IMR-90 (cell line): ENCODE measurements at regions not wholly inside any gene's neighbourhood (a gene's known extent, or its start where the extent isn't known, plus 50 kb on each side); places are given as distances from the start of the nearest gene placed in this dataset.

Experiments
- ATAC-seq: fragments of 200-7000 bp; cut with Tn5 transposase; 2 replicates; pipeline ENCODE4 v1.9.1; 2020; ENCODE audit warnings: low read depth, mild to moderate bottlenecking, moderate library complexity
- BruUV-seq: library from RNA; stranded (reverse); fragments of 400-500 nt; replicated peaks from 2 replicates; lab custom pipeline; 2021; lab: Mats Ljungman, UMichigan
- CTCF ChIA-PET: fragments of 300-600 bp; formaldehyde crosslinking; extraction: SDS; loops from one replicate; lab custom pipeline; 2021; ENCODE audit warnings: antibody characterized with exemption; lab: Yijun Ruan, JAX
- POLR2A ChIA-PET: fragments of 300-600 bp; sonication (Branson Sonifier 250); formaldehyde crosslinking; loops from one replicate; lab custom pipeline; 2022; ENCODE audit warnings: antibody characterized with exemption; ENCODE audit not compliant: unreplicated experiment; lab: Charles Lee
- DNase-seq: peaks from one replicate; pipeline ENCODE4 v3.0.0; 2013
- H2AFZ ChIP-seq: replicated peaks from 2 replicates; pipeline ENCODE3; 2013; ENCODE audit warnings: low read length, mild to moderate bottlenecking; ENCODE audit not compliant: poor library complexity
- H2AK5ac ChIP-seq: 2 replicates; pipeline ENCODE4 v1.6.1; 2013; ENCODE audit warnings: low read depth, low read length, inconsistent platforms
- H2AK9ac ChIP-seq: replicated peaks from 2 replicates; pipeline ENCODE3; 2013; ENCODE audit warnings: mild to moderate bottlenecking, low read depth, low read length, moderate library complexity; ENCODE audit not compliant: poor library complexity
- H2BK120ac ChIP-seq: 2 replicates; pipeline ENCODE4 v1.6.1; 2013; ENCODE audit warnings: low read depth, low read length, inconsistent platforms
- H2BK15ac ChIP-seq: 3 replicates; pipeline ENCODE4 v1.6.1; 2013; ENCODE audit warnings: low read depth, low read length, inconsistent platforms
- H2BK20ac ChIP-seq: 2 replicates; pipeline ENCODE4 v1.6.1; 2013; ENCODE audit warnings: low read depth, mild to moderate bottlenecking, inconsistent platforms, low read length, moderate library complexity
- H2BK5ac ChIP-seq: 2 replicates; pipeline ENCODE4 v1.6.1; 2013; ENCODE audit warnings: mild to moderate bottlenecking, low read depth, low read length, inconsistent platforms; ENCODE audit not compliant: poor library complexity, severe bottlenecking
- H3K14ac ChIP-seq: replicated peaks from 2 replicates; pipeline ENCODE4 v1.6.1; 2013; ENCODE audit warnings: low read depth, low read length, inconsistent platforms
- H3K18ac ChIP-seq: 2 replicates; pipeline ENCODE4 v1.6.1; 2013; ENCODE audit warnings: low read depth, low read length, control low read depth
- H3K23ac ChIP-seq: 2 replicates; pipeline ENCODE4 v1.6.1; 2013; ENCODE audit warnings: low read depth, low read length, inconsistent platforms
- H3K27ac ChIP-seq: 2 replicates; pipeline ENCODE4 v1.5.1; 2013; ENCODE audit warnings: mild to moderate bottlenecking, control low read depth, low read length; ENCODE audit not compliant: insufficient read depth
- H3K27me3 ChIP-seq: 2 replicates; pipeline ENCODE4 v1.6.1; 2013; ENCODE audit warnings: low read length; ENCODE audit not compliant: control insufficient read depth, insufficient read depth
- H3K36me3 ChIP-seq: 2 replicates; pipeline ENCODE4 v1.6.1; 2013; ENCODE audit warnings: low read length, mixed read lengths; ENCODE audit not compliant: control insufficient read depth, insufficient read depth
- H3K4ac ChIP-seq: 2 replicates; pipeline ENCODE4 v1.6.1; 2013; ENCODE audit warnings: low read depth, low read length, inconsistent platforms
- H3K4me1 ChIP-seq: 2 replicates; pipeline ENCODE4 v1.6.1; 2013; ENCODE audit warnings: low read length, mixed read lengths; ENCODE audit not compliant: control insufficient read depth, insufficient read depth
- H3K4me2 ChIP-seq: 2 replicates; pipeline ENCODE4 v1.6.1; 2013; ENCODE audit warnings: low read depth, mild to moderate bottlenecking, control low read depth, low read length, moderate library complexity
- H3K4me3 ChIP-seq: 2 replicates; pipeline ENCODE4 v1.5.1; 2013; ENCODE audit warnings: low read depth, mild to moderate bottlenecking, control low read depth, low read length, moderate library complexity; ENCODE audit not compliant: insufficient read depth
- H3K56ac ChIP-seq: 2 replicates; pipeline ENCODE4 v1.6.1; 2013; ENCODE audit warnings: low read length, inconsistent platforms; ENCODE audit not compliant: insufficient read depth; ENCODE audit errors: extremely low read depth
- H3K79me1 ChIP-seq, 2 experiments: 2 replicates each; pipeline ENCODE4 v1.6.1; 2013; ENCODE audit warnings: low read length in 2 of 2, inconsistent platforms in 1 of 2, low read depth in 1 of 2
- H3K9ac ChIP-seq: 2 replicates; pipeline ENCODE4 v1.6.1; 2013; ENCODE audit warnings: low read depth, low read length, control low read depth
- H3K9me1 ChIP-seq: 2 replicates; pipeline ENCODE4 v1.6.1; 2013; ENCODE audit warnings: low read length, inconsistent platforms; ENCODE audit not compliant: insufficient read depth
- H3K9me3 ChIP-seq: 2 replicates; pipeline ENCODE4 v1.6.1; 2013; ENCODE audit warnings: low read length; ENCODE audit not compliant: control insufficient read depth, insufficient read depth
- H4K20me1 ChIP-seq: 2 replicates; pipeline ENCODE4 v1.6.1; 2013; ENCODE audit warnings: low read length, inconsistent platforms; ENCODE audit not compliant: insufficient read depth
- H4K5ac ChIP-seq: 2 replicates; pipeline ENCODE4 v1.6.1; 2013; ENCODE audit warnings: mild to moderate bottlenecking, low read depth, low read length, control low read depth
- H4K8ac ChIP-seq, 2 experiments: 2 replicates each; pipeline ENCODE4 v1.6.1; 2013; ENCODE audit warnings: low read depth in 2 of 2, low read length in 2 of 2, control low read depth in 1 of 2, inconsistent platforms in 1 of 2
- H4K91ac ChIP-seq: 2 replicates; pipeline ENCODE4 v1.6.1; 2013; ENCODE audit warnings: low read depth, low read length, inconsistent platforms; ENCODE audit not compliant: insufficient read depth
- MXI1 ChIP-seq: IDR thresholded peaks from 2 replicates; pipeline ENCODE4 v1.6.1; 2012; ENCODE audit warnings: low read depth, mild to moderate bottlenecking, low read length, moderate library complexity, borderline replicate concordance
- RFX5 ChIP-seq: IDR thresholded peaks from 2 replicates; pipeline ENCODE4 v1.8.0; 2012; ENCODE audit warnings: low read depth, mild to moderate bottlenecking, low read length, moderate library complexity
- WGBS, 2 experiments: methylation state at CpG; one replicate each; pipeline versions ENCODE4 v1.1.5 to v1.1.7; 2013; ENCODE audit warnings: missing lambda C conversion rate in 2 of 2; ENCODE audit not compliant: insufficient read length in 1 of 2; ENCODE audit errors: extremely low coverage in 2 of 2; 5-methylcytosine and 5-hydroxymethylcytosine counted together
- dilution Hi-C: fragments of 300-500 bp; cut with HindIII; formaldehyde crosslinking; loops from one replicate; pipeline ENCODE4 v1.14.3; 2018; ENCODE audit warnings: low sequenced_read_pairs; ENCODE audit not compliant: unreplicated experiment
- in situ Hi-C: fragments of 300-500 bp; cut with MboI; formaldehyde crosslinking; loops from 3 replicates; pipeline ENCODE4 v1.14.3; 2019; ENCODE audit warnings: low sequenced_read_pairs, inconsistent platforms, mixed read lengths
- intact Hi-C: fragments of 100-400 bp; cut with micrococcal nuclease; formaldehyde crosslinking; loops from 2 replicates; pipeline ENCODE4 v1.10.0; 2022

DNA sequence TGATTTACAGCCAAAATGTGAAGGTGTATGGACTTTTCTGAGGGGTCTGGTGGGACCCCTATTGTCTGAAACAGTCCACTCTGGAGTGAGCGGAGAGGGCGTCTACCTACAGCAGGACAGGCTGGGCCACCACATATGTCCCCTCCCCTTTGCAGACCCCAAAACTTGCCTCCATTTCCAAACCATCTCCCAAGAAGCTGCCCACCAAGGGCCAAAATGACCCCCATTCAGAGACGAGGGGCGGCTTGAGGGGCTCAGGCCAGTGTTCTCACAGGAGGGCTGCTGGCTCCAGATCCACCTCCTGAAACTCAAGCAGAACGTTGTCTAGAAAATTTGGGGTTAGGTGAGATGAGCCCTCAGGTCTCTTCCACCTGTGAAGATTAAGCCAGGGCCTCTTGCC, 161.1 kb upstream of the SALL3 start:
- no peak overlapping the region for H3K4me2 ChIP-seq
- no peak overlapping the region for H3K23ac ChIP-seq
- H2AFZ ChIP-seq = no peak overlapping the region
- no peak overlapping the region for H2BK120ac ChIP-seq
- H3K4ac ChIP-seq = no peak overlapping the region
- H2BK15ac ChIP-seq = no peak overlapping the region
- in situ Hi-C loops = no loop called here
- no peak overlapping the region for H2AK9ac ChIP-seq
- H2AK5ac ChIP-seq = no peak overlapping the region
- BruUV-seq = no TSS peak
- H3K9me3 ChIP-seq = peaks cover 45% of the 10 kb centered on the region
- ChIA-PET CTCF (no interaction called here), POLR2A (no interaction called here)
- H2BK5ac ChIP-seq = no peak overlapping the region
- intact Hi-C loops = no loop called here
- no peak overlapping the region for H2BK20ac ChIP-seq
- H3K36me3 ChIP-seq = no peaks in the 10 kb centered on the region
- no peak overlapping the region for H3K56ac ChIP-seq
- no peak overlapping the region for H4K5ac ChIP-seq
- DNase-seq (no peak), ATAC-seq (no peak)
- H4K20me1 ChIP-seq = no peaks in the 10 kb centered on the region
- H3K27me3 ChIP-seq = no peaks in the 10 kb centered on the region
- no peak overlapping the region for H3K4me3 ChIP-seq
- H3K9ac ChIP-seq = no peak overlapping the region
- H3K27ac ChIP-seq = no peak overlapping the region
- H3K18ac ChIP-seq = no peak overlapping the region
- TF ChIP-seq MXI1 (no peak), RFX5 (no peak)
- no peak overlapping the region for H4K8ac ChIP-seq
- H3K4me1 ChIP-seq = no peaks in the 10 kb centered on the region
- WGBS, 2 experiments = no CpG with 5 or more reads among the region's 5 CpGs
- dilution Hi-C loops = no loop called here
- no peak overlapping the region for H3K14ac ChIP-seq
- H3K9me1 ChIP-seq = no peaks in the 10 kb centered on the region
- no peak overlapping the region for H4K91ac ChIP-seq
- no peaks in the 10 kb centered on the region for H3K79me1 ChIP-seq
